GM21528 (cell line): ENCODE measurements at regions not wholly inside any gene's neighbourhood (a gene's known extent, or its start where the extent isn't known, plus 50 kb on each side); places are given as distances from the start of the nearest gene placed in this dataset.

Experiments
- ATAC-seq: cut with Tn5 transposase; IDR thresholded peaks from one replicate; pipeline ENCODE4 v1.9.1; 2021; ENCODE audit warnings: mild to moderate bottlenecking, moderate library complexity; ENCODE audit not compliant: unreplicated experiment, low FRiP score

DNA sequence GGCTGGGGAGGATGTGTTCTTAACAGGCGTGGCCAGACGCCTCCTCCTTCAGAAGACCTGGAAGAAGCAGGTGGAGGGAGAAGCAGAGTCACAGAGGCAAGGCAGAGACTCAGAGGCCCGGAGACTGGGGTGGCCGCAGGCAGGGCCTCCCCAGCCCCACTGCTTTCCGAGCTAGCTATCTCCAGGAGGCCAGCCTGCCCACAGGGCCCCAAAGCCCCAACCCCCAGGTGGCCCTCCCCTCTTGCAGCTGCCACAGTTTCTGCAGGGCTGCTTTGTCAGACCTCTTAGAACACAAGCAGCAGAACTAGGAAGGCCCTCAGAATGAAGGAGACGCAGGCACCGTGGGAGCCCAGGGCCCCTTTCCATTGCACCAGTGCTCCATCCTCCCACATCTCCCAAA, 69.0 kb upstream of the MLN start:
- ATAC-seq: no peak

- ATAC-seq: no peak
These were observed 66.1 kb upstream of the MLN start for GRCh38 chr6:33869826-33870423.

DNA sequence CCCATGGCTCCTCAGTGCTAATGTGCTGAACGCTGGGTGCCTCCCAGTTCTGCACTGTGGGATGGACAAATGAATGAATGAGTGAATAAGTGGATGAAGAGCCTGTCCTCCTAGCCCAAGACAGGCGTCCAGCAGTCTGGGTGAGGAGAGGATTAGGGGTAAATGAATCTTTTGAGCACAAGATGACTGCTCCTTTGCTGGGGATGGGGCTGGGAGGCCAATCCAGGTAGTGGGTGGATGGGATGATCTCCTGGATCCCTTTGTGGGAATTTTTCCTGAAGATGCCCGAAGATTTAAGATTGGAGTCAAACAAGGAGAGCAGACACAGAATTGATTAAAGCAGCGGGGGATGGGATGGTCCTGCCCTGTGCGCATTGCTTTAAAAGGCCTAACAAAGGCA, 65.3 kb upstream of the MLN start:
- no peak for ATAC-seq

GRCh38 chr6:33868141-33868540, 64.3 kb upstream of the MLN start:
- ATAC-seq: no peak

DNA sequence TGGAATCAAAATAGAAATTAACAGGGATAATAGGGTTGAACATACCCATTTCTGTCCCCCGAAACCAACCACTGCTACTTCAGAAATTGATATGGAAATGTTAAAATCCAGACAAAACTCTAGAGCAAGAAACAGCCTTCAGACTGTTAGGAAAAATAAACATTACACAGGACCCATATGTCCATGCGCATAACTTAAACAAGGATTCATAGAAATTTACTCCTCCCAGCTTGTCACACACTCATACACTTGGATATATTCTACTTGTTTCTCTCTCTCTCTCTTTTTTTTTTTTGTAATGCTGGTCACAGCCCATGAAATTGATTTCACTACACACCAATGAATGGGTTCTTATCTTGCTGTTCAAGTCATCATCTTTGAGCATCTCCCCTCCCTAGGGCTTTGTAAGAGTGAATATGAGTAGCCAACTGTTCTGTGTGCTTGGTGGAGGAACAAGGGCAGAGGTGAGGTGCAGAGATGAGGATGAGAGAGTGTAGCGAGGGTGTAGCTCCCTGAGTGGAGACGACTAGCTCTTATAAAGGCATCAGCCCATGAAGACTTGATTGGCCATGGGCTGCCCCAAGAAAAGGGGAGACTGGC, 61.8 kb upstream of the MLN start:
- ATAC-seq: no peak

GRCh38 chr6:33863723-33864440, 60.1 kb upstream of the MLN start:
- ATAC-seq: no peak

GRCh38 chr6:33863084-33863483, 59.3 kb upstream of the MLN start:
- ATAC-seq: no peak

GRCh38 chr6:33862536-33862935, 58.7 kb upstream of the MLN start:
- no peak for ATAC-seq

DNA sequence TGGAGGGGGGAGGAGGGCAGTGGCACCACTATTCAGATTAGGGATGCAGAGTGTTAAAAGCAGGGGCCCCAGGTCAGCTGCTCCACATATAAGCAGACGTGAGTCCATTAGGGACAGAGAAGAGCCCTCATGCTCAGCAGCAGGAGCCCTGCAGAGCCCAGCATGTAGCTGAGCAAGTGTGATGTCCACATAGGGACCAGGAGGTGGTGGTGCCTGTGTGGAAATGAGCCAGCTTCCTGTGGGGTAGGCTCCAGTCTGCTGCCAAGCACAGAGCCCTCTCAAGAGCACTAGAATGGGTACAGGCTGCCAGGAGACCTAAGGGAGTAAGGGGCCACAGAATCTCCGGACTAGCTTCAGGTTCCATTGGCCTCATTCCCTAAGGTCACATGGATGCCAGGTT, 57.9 kb upstream of the MLN start:
- no peak for ATAC-seq

DNA sequence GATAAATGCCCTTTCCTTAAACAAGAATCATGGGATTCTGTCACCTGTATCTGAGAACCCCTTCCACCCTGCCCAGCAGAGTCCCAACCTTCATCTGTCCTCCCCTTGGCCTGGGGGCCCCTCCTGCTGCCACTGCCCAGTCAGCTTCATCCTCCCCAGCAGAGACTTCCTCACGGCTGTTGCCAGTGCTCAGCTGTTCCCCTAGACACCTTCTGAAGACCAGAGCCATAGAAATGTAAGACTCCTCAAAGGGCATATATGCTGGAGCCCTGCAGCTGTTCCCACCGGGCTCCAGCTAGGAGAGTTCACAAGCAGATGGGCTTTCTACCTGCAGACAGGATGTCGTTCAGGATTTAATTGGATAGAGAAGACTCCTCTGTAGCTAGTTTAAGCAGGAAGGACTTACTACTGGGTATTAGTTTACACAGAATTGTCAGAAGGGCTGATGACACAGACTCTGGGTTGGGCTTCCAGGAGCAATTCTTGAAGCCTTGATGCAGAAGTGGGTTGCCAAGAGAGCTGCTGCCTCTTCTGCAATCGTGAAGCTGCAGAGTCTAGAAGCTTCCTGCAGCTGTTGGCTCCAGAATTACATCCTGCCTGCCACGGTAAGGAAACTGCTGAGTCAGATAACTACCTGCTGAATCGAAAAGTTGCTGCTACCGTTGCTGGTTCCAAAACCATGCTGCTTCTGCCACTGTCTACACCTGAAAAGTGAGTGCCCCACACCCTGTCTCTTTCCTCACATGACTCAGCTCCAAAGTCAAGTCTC, 57.1 kb upstream of the MLN start:
- no peak for ATAC-seq

DNA sequence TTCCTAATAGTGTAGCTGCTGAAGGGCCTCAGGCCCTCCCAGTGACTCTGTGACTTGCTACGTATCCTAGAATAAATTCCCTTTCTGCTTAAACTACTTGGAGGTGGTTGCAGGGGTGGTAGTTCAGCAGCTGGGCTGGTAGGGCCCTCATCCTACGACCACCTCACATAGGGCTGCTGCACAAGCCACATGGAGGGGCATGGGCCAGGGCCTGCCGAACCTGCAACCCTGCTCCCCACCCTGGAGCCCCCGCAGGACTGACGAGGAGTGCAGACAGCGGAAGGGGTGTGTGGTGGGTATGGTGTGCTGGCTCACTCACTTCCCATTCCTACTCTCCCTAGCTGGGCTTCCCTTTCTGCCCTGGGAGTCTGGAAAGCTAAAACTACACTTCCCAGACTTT, 56.2 kb upstream of the MLN start:
- no peak for ATAC-seq

DNA sequence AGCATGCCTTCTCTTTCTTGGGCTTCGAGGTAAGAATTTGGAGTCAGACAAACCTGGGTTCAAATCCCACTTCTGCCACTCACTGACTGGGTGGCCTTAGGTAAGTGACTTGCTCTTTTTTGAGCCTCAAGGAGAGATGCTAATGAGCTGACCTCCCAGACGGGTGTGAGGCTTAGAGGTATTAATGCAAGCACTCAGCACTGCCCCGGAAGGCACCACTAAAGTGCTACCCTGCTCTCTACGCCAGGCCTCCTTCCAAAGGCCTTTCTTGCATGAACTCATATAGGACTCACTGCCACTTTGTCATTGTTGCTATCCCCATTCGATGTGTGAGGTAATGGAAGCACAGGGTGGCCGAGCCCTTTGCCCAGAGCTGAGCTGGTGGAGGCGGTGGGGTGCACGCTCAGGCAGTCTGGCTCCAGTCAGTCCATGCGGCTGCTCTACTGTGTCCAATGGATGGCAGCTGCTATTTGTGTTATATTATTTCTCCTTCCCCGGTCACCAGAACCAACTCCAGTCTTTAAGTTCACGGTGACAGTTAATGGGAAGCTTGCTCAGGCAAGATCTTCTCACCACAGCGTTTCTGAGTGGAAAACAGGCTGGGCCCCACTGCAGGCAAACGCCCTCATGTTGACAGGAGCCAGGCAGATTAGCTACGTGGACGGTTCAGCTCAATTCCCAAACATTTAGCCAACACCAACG, 55.2 kb upstream of the MLN start:
- ATAC-seq: no peak

DNA sequence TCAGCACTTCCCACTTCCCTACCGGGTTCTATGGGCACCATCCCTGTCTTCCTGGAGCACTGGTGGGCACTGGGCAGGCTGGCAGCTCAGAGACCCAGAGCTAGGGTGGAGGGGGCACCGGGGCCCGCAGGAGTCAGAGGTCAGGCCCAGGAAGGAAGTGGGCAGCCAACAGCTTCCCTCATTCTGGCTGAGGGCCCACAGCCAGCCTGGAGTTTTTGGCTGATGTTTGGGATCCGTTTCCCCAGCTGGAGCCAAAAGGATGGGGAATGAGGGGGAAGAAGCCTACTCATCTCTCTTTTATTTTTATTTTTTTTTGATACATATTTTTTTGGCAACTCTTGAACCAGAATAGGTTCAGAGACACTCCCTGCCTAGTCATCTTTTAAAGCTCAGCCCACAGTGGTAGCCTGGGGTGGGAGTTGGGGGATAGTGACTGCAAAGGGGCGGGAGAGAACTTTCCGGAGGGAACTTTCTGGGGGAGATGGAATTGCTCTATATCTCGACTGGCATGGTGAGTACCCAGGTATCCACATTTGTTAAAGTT, 54.2 kb upstream of the MLN start:
- ATAC-seq: no peak

DNA sequence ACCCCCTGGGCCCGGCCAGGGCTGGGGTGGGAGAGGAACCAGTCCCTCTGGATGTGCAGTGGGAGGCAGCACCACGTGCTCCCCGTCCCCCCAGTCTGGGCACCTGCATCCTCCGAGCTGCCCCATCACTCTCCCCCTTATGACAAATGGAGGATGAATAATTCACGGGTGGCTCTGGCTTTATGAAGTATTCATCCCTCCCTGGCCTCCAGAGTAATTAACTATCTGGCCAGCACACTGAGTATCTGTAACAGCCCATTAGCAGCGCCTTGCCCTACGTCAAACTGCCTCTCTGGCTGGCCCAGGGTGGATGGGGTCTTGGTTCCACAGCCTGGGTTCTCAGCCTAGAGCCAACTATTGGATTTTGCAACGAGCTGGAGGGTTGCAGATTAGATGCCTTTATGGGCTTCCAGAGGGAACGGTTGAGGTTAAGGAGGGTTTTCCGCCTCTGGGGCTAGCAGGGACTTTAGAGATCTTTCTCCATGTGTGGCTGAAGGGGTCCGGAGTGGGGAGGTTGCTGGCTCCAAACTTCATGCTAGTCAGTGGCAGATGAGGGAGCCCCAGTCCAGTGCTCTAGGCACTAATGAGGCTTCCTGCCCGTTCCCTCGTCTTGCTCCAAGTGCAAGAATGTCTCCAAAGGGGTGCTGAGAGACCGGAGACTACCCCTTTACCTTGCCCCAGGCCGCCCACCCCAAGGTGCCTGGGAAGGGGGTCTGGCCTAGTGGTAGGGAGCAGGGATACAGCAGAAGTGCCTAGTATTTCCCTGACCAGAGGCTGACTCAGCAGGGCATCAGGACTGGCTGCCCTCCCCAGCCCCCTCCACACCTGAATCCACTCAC, 53.5 kb upstream of the MLN start:
- ATAC-seq: no peak

GRCh38 chr6:33856655-33857054, 52.9 kb upstream of the MLN start:
- ATAC-seq: no peak

DNA sequence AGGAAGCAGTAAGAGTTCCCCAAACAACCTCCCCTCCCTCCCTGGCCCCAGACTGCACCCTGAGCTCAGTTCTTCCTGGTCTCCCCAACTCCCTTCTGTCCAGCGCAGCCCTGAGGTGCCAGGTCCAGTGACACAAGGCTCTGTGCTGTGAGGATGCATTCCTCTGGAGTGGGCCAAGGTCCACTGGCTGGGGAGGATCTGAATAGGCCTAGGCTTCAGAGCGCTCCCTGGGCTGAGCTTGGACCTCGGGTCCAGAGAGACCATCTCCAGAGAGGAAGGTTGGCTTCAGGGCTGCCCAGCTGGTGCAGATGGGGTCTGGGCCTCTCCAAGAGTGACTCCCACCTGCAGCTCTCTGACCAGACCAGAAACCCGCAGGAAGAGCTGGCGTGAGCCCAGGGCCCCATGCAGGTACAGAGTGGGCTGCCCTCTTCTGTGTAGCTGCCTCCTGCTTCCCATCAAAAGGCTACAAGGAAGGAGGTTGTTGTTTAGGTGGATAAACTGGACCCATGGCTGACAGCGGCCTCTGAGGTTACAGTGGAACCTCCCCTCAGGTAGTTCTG, 52.3 kb upstream of the MLN start:
- no peak for ATAC-seq

- ATAC-seq: no peak
These were observed 50.8 kb upstream of the MLN start for GRCh38 chr6:33854572-33855030.

DNA sequence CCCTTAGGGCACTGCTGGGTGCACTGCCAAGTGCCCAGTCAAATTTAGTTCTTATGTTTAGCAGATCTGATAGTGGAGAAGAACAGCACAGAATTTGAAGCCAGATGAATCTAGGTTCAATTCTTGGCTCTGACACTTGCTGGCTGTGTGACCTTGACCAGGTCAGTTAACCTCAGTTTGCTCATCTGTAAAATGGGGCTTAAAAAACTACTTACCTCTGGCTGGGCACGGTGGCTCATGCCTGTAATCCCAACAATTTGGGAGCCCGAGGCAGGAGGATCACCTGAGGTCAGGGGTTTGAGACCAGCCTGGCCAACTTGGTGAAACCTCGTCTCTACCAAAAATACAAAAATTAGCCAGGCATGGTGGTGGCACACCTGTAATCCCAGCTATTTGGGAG, 49.9 kb upstream of the MLN start:
- ATAC-seq: no peak
